Erythroblast (primary cell): ENCODE measurements at regions not wholly inside any gene's neighbourhood (a gene's known extent, or its start where the extent isn't known, plus 50 kb on each side); places are given as distances from the start of the nearest gene placed in this dataset.

Source experiments
- DNase-seq, 2 experiments: peaks; one replicate each; lab custom pipeline; 2025; lab: John Stamatoyannopoulos, UW
- GATA1 ChIP-seq: IDR thresholded peaks from 2 replicates; pipeline ENCODE4 v1.6.1; 2011; ENCODE audit warnings: low read depth, mild to moderate bottlenecking, control low read depth, low read length, moderate library complexity
- POLR2A ChIP-seq: IDR thresholded peaks from 2 replicates; pipeline ENCODE4 v1.6.1; 2011; ENCODE audit warnings: mild to moderate bottlenecking, low read length

DNA sequence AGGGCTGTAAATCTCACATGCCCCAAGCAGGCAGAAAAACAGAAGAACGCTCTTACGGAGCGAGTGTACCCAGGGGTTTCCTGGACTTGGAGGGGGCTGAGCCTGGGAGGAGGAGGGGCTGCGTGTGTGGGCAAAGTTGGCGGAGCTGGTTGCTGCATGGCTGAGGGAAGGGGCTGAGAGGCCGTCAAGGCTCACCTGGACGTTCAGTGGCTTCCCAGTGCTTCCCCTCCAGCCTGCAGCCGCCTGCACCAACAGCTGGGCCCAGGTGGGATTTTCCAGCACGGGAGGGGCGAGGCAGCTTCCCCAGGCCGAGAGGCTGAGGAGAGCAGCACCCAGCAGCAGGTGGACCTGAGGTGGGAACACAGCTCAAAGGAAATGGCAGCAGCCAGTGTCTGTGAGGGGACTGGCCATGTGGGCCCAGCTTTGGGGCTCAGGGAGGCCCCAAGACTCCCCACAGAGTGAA is 70.6 kb upstream of the CTDP1 start:
- no peak for DNase-seq

DNA sequence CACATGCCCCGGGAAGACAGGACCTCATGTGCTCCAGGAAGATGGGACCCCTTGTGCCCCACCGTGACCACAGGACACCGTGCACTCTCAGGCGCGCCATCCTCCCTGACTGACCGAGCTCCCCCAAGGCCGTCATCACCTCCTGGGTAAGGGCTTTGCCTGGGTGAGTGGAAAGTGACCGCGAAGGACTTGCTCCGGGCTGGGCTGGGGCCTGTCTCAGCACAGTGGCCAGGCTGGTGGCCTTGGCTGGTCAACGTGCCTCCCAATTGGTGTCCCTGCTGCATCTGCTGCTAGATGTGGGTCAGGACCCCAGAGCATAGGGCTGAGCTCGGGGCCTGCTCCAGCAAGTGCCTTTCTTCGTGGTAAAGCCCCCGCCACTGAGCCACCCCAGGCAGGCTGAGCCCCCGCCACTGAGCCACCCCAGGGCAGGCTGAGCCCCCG is 69.7 kb upstream of the CTDP1 start:
- TF ChIP-seq GATA1 (no peak), POLR2A (no peak)
- DNase-seq, result no peak

More for the DNA sequence above, 70.6 kb upstream of the CTDP1 start:
- no peak for TF ChIP-seq POLR2A
- TF ChIP-seq GATA1, result no peak

DNA sequence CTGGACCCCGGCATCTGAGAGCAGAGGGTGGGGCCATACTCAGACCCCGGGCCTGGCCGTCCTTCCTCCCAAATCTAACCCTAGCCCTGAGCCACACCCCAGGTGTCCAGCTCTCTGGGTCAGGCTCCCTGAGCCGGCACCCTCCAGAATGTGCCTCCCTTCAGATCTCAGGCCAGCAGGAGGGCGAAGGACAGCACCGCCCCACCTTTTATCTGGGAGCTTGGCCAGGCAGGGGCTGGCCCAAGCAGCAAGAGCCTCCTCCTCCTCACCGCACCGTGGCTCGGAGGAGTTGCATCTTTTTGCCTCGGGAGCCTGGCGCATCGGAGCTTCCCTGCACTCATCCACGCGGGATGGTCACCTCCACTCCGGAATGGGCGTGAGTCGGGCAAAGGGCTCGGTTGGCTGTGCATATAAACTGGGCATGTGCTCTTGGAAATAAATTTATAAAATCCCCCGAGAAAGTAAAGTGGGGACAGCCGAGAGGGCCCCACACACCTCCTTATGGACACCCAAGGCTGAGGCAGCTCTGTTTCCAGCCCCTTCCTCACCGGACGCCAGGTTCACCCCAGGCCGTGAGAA is 69.1 kb upstream of the CTDP1 start:
- no peak for DNase-seq
- no peak for TF ChIP-seq GATA1
- TF ChIP-seq POLR2A, result no peak

DNA sequence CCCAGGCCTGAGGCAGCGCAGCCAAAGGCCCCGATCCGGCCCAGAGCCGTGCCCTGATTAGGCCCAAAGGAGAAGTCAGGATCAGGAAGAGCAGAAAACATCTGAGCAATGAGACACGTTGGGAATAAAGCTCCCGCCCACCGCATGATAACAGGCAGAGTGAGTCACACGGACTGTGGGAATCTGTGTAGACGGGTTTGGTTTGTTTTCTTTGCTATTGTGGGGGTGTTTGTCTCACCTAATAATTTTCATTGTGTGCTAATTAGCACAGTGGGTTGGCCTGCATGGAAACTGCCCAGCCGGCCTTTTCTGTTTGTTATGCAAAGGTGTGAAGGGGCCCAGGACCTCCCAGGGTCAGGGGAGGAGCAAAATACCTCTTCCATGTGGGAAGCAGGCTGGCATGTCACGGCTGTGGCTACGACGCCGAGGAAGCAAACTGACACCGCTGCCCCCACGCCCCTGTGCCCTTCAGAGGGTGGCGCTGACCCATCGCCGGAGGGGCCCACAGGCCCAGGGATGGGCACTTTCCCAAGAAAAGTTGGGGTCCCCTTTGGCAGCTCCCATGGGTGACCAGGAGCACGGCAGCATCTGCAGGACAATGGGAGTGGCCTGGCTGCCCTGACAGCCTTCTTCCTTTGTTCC is 68.4 kb upstream of the CTDP1 start:
- no peak for DNase-seq

DNA sequence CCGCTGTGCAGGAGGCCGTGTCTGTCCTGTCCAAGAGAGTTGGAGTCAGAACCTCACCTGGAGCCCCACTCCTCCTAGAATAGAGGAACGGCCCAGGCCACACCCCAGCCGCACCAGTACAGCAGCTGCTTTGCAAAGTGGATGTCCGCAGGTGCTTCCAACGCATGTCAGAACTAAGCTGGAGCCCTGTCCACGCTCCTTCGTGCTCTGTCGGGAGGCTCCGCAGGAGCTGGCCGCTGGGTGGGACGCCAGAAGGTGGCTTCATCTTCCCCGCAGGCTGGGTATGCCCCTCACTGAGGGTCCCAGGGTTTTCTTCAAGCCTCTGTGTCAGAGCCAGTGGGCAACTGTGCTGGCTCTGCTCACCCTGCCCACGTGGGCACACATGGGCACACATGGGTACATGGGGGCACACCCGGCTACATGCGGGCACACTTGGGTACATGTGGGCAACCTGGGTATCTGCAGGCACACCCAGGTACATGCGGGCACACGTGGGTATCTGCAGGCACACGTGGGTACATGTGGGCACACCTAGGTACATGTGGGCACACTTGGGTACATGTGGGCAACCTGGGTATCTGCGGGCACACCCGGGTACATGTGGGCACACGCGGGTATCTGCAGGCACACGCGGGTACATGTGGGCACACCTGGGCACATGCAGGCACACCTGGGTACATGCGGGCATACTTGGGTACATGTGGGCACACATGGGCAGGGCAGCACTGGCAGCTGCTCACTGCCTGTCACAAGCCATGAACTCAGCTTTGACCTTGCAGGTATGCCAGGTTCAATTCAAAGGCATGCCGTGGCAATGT is 67.1 kb upstream of the CTDP1 start:
- TF ChIP-seq GATA1 (no peak), POLR2A (no peak)

More for the DNA sequence above, 68.4 kb upstream of the CTDP1 start:
- TF ChIP-seq POLR2A (no peak), GATA1 (no peak)

DNA sequence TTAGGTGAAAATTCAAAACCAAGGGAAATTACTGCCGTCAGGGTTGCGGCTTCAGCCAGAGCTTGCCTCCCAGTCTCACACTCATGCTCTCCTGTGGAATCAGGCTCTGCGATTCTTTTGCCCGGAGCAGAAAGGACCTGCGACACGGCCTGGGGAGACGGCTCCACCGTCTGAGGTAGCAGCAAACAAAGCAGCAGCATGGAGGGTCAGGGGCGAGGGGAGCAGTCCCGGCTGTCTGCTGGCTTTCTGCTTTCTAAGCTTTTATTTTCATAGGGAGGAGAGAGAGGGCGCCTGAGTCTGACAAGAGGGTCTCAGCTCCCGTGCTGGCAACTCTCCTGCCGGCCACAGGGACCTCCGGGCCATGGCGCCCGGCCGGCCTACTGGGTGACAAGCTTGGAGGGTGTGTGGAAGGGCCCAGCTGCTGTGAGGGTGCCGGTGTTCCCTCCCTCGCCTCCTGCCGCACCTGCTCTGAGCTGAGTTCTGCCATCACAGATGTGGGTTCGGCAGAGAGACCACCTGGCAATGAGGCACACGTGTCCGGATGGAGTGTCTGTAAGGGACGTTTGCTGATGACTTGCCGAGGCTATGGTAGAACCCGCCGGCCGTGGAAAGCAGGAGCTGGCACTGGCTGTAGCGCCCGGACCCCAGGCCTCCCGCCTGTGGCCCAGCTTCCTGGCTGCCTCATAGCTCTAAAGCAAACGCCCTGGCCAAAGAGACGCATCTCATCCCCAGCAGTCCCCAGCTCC is 66.2 kb upstream of the CTDP1 start:
- DNase-seq, result no peak
- TF ChIP-seq GATA1 (no peak), POLR2A (no peak)

More for the DNA sequence above, 67.1 kb upstream of the CTDP1 start:
- DNase-seq, result no peak

DNA sequence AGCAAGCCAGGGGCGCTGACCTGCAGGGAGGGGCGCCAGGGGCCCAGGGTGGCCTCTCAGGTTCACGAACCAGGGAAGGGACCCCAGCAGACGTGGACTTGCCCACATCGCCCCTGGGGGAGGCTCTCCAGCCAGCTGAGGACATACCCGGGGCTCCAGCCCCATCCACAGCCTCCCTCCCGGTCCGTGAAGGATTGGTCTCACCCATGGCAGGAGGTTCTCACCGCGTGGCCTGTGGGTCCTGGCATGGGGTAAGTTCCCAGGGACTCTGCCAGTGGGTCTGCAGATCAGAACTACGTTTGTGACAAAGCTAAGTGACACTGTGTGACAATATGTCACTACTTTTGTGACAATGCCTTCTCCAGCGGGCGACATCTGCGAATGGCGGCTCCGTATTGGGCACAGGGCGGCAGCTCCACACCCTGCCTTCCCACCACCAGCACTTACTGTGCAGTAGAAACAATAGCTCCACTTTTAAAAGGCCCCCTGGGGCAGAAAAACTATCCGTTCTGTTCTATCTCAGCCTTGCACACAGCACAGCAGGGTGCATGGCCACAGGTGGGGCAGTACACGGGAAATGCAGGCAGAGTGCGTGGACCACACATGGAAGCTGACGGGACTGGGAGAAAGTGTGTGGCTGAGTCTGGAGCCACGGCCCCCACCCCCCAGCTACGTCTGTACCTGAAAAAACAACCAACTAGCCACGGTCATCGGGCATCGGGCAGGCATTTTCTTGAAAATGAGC is 65.2 kb upstream of the CTDP1 start:
- no peak for DNase-seq
- TF ChIP-seq GATA1 (no peak), POLR2A (no peak)

DNA sequence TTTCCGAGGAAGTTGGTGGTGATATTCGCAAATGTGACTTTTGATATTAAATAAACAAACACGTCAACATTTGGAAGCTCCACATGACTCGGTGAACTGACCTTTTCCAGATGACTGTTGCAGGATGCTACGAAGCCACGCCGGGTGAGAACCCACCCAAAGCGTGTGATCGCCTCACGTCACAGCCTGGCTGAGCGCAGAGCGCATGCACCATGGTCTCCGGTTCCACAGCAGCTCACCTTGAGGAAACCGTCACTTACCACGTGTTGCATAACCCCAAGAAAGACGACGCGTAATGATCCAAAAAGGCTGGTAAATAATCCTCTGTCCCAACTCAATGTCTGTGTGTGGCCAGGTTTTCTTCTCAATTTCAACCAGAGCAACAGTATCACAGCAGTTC is 64.5 kb upstream of the CTDP1 start:
- TF ChIP-seq GATA1 (no peak), POLR2A (no peak)
- DNase-seq, result no peak

DNA sequence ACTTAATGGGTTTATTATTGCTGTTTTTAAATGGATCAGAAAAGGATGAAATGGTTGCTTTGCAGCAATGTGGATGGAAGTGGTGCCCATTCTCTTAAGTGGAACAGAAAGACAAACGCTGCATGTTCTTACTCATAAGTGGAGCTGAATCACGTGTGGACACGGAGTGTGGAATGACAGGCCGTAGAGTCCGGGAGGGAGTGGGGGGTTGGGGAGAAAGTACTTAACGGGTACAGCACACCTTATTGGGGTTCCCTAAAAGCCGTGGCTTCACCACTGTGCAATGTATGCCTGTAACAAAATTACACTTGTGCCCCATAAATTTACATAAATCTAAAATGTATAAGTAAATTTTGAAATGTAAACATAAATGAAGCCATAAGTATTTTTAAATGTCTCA is 64.0 kb upstream of the CTDP1 start:
- DNase-seq, result no peak
- TF ChIP-seq POLR2A (no peak), GATA1 (no peak)

DNA sequence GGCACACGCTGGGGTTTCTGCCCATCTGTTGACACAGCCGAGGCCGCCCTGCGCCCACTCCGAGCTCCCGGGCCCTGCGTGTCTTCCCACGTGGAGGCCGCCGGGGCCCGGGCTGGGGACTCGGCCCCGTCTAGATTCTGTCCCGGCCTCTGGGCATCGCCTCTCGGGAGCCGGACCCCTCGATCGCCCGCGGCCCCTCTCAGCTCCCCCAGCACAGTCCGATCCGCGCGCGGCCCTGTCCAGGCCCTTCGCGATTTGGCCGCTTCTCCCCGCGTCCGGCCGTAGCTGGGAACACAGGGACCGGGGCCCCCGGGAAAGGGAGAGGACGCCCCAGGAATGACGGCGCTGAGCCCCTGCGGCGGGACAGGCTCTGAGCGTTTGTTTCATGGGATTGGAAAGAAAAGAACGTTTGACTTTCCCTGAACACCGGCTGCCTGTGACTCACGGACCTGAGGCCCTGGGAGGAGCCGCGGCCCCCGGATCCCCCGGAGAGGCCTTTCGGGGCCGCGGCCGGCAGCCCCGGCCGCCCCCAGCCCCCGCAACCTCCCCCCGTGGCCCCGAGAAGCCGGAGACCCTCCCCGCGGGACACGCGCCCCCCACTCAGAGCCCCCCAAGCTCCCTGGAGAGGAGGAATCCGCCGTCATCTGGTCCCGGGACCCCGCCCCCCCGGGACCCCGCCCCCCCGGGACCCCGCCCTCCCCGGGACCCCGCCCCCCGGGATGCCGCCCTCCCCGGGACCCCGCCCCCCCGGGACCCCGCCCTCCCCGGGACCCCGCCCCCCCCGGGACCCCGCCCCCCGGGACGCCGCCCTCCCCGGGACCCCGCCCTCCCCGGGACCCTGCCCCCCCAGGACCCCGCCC is 62.7 kb upstream of the CTDP1 start:
- no peak for TF ChIP-seq GATA1
- no peak for TF ChIP-seq POLR2A
- no peak for DNase-seq

DNA sequence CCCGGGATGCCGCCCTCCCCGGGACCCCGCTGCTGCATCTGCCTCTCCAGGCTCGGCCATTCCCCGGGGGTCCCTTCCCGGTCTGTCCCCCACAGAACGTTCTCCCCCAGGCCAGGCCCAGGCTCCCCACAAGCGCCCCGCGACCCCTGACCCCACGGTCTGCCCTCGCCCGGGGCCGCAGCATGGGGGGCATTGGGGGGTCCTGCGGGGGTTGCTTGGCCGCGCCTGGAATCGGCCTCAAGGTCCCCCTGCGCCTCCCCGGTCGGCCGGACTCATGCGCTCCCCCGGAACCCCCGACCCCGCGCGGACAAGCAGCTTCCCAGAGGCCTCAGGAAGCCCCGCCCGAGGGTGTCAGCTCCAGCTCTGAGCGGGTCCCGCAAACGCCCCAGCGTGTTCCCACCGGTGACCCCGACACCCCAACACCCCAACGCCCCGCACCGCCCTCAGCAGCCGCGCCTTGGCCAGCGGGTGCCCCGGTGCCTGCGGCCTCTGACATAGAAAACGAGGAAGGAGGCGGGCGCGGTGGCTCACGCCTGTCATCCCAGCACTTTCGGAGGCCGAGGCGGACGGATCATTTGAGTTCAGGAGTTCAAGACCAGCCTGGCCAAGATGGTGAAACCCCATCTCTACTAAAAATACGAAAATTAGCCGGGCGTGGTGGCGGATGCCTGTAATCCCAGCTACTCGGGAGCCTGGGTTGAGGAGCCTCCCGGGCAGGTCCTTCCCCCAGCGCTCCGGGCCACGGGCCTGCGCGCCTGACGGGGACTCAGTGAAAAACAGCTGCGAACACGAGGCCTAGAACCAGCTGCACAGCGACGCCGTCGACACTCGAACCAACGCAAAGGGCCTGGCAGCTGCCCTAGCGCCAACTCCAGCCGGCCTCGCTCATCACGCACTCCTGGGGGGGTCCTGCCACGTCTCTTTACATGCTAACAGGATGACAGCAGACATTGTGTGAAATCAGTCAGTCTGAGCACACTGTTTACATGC is 61.8 kb upstream of the CTDP1 start:
- no peak for DNase-seq
- TF ChIP-seq GATA1, result no peak
- TF ChIP-seq POLR2A, result no peak
